GM18861 (cell line): ENCODE measurements at regions not wholly inside any gene's neighbourhood (a gene's known extent, or its start where the extent isn't known, plus 50 kb on each side); places are given as distances from the start of the nearest gene placed in this dataset.
"Not testable (repeated sequence)": the region's sequence is repeated elsewhere in the genome, so short reads cannot be mapped to it uniquely, and the experiment has no call there.

Source experiments
- ATAC-seq: cut with Tn5 transposase; IDR thresholded peaks from one replicate; pipeline ENCODE4 v1.9.1; 2021; ENCODE audit not compliant: unreplicated experiment

DNA sequence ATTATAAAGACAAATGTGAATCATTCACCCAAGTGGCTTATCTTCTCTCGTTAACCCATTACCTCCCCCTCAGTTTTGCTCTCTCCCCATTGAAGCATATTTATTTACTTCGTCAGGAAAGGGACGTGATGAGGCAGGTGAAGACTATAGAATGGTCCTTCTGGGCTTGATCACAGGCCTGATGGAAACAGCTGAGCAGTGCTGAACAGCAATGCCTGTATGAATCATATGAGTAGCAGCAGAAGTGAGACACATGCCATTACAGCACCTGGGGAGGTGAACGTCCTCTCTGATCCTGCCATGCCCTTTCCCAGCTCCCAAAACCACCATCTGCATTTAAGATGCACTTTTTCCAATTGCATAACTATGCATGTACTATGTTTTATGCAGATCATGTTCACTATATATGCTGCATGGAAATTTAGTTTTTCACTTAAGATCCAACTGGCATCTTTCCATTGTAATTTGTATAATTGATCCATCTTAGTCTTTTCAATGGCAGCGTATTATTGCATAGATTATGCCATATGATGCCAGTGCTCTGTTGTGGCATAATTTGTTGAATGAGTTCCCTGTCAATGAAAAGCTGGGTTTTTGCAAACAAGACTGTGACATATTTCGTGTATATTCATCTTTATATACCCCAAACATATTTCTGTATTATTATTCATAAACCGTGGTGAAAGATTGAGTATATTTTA, 105.3 kb downstream of the CXCL12 start:
- ATAC-seq = no peak

DNA sequence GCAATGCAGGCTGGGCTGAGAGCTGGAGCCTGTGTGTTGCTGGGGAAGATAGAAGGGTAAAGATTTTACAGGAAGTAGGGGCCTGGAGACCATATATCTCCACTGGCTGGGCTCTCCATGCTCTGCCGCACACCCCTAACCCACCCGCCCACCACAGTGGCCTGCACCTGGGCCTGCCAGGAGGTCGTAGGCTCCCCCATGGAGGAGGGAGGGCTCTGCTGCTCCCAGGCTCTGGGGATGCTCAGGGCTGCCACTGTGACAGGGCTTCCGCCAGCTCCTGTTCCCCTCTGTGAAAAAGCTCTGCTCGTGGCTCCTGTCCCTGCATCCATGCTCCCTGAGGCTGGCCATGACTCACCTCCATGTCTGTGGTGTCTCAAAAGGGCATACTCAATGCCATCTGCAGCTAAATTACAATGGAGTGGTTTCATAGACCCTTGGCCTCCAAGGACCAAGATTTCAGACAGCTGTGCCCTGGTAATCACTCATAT, 106.0 kb downstream of the CXCL12 start:
- ATAC-seq = no peak

DNA sequence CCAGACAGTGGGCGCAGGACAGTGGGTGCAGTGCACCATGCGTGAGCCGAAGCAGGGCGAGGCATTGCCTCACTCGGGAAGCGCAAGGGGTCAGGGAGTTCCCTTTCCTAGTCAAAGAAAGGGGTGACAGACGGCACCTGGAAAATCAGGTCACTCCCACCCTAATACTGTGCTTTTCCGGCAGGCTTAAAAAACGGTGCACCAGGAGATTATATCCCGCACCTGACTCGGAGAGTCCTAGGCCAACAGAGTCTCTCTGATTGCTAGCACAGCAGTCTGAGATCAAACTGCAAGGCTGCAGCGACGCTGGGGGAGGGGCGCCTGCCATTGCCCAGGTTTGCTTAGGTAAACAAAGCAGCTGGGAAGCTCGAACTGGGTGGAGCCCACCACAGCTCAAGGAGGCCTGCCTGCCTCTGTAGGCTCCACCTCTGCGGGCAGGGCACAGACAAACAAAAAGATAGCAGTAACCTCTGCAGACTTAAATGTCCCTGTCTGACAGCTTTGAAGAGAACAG, 116.4 kb downstream of the CXCL12 start:
- not testable (repeated sequence) for ATAC-seq

DNA sequence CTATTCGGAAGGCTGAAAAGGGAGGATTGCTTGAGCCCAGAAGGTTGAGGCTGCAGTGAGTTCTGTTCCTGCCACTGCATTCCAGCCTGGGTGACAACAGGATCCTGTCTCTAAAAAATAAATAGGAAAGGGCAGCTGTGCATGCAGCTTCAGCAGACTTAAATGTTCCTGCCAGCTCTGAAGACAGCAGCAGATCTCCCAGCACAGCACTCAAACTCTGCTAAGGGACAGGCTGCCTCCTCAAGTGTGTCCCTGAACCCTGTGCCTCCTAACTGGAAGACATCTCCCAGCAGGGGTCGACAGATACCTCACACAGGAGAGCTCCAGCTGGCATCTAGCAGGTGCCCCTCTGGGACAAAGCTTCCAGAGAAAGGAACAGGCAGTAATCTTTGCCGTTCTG, 117.9 kb downstream of the CXCL12 start:
- no peak for ATAC-seq

DNA sequence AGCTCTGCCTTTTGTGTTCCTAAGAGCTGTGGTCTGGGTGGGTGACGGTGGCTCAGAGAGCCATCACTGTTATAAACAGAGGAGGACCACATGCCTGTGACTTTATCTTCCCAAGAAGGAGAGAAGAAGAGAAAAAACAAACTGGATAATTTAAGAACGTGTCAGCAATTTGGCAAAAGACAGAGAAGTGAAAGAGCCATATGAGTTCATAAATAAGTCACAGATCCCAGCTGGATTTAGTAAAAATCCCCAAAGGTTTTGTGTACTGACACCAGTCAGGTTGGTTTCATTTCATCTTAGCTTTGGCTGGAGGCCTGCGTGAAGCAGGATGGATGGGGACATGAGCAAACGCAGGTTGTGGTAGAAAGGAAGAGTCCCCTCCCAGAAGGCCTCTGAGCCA, 120.7 kb downstream of the CXCL12 start:
- ATAC-seq = no peak

DNA sequence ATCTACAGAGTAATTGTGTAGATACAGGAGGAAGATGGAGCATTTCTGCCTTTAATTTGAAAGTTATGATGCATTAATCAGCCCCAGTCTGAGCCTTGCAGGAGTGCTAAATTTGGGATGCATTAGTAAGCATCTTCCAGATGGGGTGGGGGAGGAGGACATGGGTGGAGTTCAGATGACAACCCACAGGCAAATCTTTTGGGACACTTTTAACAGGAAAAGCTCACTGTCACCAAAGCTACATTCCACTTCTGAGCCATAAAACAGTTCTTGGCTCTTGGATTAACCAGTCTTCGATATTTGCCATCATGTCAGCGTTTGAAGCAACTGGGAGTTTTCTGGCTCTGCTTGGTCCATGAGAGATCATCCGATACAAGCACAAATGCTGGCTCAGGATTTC, 121.1 kb downstream of the CXCL12 start:
- ATAC-seq = no peak

DNA sequence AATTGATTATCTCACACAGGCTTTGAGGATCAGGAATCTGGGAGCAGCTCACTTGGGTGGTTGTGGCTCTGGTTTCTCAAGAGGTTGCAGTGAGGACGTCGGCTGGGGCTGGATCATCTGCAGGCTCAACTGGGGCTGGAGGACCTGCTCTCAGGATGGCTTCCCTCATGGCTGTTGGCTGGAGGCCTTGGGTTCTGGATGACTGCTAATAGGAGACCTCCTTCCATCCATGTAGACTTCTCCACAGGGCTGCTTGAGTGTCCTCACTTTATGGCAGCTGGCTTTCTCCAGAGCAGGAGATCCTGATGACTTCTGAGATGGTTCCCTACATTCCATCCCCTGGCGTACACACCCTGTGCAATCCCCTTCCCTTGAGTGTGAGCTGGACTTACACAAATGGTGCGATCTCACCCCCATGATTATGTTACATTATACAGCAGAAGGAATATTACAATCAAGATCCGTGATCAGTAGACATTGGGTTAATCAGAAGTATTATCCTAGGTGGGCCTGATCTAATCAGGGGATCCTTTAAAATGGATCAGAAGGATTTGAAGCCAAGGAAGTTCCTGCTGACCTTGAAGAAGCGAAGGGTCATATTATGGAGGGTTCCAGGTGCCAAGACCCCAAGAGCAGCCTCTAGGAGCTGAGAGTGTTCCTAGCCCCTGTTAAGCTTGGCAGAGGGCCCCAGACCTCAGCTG, 122.2 kb downstream of the CXCL12 start:
- ATAC-seq = no peak

DNA sequence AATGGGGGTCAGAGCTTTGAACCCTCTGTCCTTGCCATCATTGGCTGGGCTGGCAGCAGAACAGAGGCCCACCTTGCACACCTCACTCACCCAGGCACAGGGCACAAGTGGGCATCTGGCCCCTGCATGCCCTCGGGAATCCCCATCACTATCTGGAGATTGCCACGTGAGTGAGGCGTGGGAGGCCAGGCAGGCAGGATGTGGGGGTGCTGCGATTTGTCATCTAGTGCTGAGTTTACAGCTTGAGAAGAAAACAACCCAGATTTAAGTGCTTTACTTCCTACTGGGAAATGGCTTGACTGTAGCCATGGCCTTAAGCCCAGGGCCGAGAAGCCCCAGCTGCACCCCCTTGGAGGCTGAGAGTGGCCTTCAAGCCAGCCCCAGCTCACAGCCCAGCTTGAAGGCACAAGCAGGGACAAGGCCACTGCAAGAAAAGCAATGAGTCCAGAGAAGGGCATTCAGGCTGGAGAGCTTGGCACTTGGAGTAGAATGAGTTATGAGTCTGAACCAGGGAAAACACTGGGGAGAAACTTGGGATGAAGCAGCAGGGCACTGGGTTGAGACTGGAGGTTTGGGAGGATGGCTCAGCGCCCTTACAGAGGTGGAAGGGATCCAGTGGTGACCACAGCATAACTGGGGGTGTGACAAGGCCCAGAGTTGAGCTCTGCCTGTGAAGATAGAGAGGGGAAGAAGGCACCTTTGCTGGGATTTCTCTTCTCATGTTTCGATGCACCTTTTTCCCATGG, 123.0 kb downstream of the CXCL12 start:
- no peak for ATAC-seq

DNA sequence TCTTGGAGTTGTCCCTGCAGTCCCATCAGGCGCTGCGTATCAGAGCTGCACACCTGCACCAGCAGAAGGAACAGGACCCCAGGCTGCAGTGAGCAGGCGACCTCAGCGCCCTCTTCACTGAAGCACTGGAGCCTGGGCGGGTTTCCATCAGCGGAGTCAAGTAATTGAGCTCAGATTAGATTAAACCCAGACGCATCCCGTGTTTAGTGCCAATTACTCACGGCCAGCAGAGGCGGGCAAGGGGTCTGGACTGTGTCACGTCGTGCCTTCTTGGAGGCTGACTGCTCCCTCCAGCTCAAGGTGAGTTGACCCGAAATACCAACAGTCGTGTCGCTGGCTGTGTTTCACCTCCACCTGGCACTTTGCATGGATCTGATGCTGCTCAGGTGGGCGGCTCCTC, 123.6 kb downstream of the CXCL12 start:
- ATAC-seq = no peak

DNA sequence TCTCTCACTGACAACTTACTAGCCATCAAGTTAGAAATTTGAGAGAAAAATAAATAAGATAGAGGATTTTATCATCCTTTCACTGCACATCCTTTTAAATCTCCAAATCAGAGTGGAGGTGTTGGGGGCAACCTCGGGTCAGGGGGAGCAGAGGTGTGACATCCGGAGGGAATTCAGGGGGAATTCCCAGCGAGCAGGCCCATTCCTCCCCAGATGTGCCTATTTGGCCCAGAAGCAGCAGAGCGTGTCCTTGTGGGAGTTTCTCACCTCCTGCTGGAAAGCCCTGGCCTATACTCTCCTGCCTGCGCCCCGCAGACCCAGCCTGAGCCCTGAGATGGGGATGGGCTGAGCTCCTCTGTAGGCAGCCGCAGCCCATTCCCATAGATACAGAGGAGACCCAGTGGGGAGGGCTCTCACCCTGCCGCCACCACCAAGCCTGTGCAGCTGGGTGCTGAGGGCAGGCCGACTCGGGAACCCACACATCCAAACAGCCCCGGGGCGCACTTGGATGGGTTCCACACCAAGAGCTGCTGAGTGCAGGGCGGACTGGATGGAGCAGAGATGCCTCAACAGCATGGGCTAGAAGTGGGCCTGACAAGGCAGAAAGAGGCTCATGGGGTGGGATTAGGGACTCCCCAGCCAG, 124.5 kb downstream of the CXCL12 start:
- ATAC-seq = no peak

DNA sequence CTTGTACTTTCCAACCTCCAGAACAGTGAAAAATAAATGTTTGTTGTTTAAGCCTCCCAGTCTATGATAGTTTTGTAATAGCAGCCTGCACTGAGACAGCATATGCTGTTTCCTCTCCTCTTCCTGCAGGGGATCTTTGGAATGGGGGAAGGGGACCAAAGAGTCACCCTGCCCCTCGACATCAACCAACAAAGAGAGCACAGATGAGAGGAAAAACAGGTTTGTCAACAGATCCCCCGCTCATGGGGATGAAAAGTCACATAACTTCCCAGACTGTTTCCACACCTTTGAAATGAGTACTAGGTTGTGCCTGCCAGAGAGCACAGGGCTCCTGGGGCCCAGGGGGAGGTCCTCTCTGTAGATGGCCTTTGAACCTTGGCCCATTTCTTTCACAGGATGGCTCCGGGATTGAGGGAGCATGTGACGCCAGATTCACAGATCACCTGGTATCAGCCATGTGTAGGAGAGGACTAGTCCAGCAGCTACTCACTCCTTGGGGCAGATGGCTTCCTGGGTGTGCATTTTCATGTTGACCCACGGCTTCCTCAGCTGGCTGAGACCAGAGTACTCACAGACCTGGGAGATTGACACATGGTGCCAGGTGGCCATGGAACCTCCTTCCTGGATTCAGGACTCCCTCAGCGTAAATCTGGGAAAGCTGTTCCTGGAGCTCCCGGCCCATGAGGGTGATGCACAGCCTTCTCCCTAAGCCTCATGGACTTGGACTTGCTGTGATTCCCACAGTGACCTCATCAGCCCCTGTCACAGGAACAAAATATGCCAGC, 125.6 kb downstream of the CXCL12 start:
- ATAC-seq = no peak

DNA sequence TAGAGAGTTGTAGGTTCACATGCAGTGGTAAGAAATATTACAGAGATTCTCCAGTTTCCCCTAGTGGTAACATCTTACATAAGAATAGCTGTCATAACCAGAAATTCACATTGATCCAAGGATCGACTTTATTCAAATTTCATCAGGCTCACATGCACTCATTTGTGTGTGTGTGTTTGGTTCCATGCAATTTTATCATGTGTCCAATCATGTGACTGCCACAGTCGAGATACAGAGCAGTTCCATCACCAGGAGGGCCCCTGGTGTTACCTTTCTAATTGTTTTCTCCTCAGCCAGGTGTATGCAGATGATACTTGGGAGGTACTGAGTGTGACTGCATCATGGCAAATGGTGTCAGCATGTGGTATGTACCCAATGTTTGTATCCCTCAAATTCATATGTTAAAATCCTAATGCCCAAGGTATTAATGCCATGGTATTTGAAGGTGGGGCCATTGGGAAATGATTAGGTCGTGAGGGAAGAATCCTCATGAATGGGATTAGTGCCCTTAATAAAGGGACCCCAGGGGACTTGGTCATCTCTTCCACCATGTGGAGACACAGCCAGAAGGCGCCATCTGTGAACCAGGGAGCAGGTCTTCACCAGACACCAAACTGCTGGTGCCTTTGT, 126.3 kb downstream of the CXCL12 start:
- no peak for ATAC-seq

DNA sequence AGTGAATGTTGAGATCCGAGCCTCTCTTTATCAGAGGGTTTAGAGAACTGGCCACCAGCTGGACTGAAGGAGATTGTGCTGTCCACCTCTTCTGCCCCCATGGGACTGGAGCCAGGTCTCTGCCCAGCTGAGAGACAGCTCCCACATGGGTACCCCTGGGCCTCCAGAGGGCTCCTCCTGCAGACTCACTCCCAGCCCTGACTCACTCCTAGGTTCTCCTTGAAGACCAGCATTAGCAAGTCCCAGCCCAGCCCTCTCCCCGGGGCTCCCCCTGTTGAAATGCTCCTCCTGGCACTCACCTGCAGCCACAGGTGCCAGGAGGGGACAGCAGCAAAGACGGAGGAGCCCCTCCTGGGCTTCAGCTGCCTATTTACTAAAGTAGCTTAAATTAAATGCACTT, 126.9 kb downstream of the CXCL12 start:
- ATAC-seq = no peak

DNA sequence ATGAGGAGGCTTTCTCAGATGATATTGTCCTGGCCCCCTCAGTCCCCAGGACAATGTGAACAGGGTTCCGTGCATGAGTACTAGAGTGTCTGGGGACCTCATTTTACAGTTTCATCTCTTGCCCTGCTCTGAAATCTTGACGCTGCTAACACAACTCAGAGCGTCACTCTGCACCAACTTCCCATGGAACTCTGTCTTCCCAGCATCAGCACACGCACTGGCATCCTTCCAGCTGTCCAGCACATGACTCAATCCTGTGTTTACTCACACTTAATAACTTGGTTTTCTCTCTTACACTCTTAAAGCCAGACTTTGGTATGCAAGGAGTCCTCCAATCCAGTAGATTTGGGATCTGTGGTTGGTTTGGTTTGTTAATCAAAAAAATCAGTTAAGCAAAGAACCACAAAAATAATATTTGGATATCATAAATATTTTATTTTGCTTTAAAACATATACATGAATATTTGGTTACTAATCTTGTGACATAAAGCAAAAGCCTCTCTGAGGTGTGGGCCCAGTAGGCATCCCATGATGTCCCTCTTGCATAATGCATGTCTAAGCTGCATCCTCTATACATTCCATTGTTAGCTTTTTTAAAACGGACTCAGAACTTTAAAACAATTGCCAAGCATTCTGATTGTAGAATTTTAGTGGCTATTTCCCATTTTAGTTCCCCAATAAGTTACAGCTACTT, 131.0 kb downstream of the CXCL12 start:
- ATAC-seq = no peak

DNA sequence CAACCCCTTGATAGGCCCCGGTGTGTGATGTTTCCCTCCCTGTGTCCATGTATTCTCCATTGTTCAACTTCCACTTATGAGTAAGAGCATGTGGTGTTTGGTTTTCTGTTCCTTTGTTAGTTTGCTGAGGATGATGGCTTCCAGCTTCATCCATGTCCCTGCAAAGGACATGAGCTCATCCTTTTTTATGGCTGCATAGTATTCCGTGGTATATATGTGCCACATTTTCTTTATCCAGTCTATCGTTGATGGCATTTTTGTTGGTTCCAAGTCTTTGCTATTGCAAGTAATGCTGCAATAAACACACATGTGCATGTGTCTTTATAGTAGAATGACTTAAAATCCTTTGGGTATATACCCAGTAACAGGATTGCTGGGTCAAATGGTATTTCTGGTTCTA, 132.3 kb downstream of the CXCL12 start:
- ATAC-seq = not testable (repeated sequence)

DNA sequence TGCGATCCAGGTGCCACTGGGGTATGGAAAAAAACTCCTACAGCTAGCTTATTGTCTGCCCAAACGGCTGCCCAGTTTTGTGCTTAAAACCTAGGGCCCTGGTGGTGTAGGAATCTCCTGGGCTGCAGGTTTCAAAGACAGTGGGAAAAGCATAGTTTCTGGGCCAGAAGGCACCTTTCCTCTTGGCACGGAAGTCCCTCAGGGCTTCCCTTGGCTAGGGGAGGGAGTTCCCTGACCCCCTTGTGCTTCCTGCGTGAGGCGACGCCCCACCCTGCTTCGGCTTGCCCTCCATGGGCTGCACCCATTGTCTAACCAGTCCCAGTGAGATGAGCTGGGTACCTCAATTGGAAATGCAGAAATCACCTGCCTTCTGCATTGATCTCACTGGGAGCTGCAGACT, 135.0 kb downstream of the CXCL12 start:
- ATAC-seq = not testable (repeated sequence)

DNA sequence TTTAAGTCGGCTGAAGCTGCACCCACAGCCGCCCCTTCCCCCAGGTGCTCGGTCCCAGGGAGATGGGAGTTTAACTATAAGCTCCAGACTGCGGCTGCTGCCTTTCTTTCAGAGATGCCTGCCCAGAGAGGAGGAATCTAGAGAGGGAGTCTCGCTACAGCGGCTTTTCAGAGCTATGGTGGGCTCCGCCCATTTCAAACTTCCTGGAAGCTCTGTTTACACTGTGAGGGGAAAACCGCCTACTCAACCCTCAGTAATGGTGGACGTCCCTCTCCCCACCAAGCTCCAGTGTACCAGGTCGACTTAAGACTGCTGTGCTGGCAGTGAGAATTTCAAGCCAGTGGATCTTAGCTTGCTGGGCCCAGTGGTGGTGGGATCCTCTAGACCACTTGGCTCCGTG, 135.4 kb downstream of the CXCL12 start:
- ATAC-seq = no peak

DNA sequence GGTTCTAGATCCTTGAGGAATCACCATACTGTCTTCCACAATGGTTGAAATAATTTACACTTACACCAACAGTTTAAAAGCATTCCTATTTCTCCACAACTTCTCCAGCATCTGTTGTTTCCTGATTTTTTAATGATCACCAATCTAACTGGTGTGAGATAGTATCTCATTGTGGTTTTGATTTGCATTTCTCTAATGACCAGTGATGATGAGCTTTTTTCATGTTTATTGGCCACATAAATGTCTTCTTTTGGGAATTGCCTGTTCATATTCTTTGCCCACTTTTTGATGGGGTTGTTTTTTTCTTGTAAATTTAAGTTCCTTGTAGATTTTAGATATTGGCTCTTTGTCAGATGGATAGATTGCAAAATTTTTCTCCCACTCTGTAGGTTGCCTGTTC, 138.2 kb downstream of the CXCL12 start:
- ATAC-seq = not testable (repeated sequence)

DNA sequence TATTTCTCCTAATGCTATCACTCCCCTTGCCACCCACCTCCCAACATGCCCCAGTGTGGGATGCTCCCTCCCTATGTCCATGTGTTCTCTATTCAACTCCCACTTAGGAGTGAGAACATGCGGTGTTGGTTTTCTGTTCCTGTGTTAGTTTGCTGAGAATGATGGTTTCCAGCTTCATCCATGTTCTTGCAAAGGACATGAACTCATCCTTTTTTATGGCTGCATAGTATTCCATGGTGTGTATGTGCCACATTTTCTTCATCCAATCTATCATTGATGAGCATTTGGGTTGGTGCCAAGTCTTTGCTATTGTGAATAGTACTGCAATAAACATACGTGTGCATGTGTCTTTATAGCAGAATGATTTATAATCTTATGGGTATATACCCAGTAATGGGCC, 138.6 kb downstream of the CXCL12 start:
- ATAC-seq = not testable (repeated sequence)
